ENCODE measurements at regions not wholly inside any gene's neighbourhood (a gene's known extent, or its start where the extent isn't known, plus 50 kb on each side); places are given as distances from the start of the nearest gene placed in this dataset.

- TF ChIP-seq BACH2 (CRISPR knock-in tag; IDR thresholded peaks at IDR 0.05; ENCODE audit: borderline replicate concordance), result no peak
- no peak for TF ChIP-seq GLIS3 (CRISPR knock-in tag; IDR thresholded peaks at IDR 0.05)
- TF ChIP-seq TCF4 (CRISPR knock-in tag; IDR thresholded peaks at IDR 0.05; ENCODE audit: borderline replicate concordance), result no peak
- no peak for TF ChIP-seq POU6F1 (CRISPR knock-in tag; IDR thresholded peaks at IDR 0.05; ENCODE audit: borderline replicate concordance, low read depth)
- TF ChIP-seq PPARA (CRISPR knock-in tag; IDR thresholded peaks at IDR 0.05; ENCODE audit: borderline replicate concordance), result no peak
- no peak for TF ChIP-seq SNAI2 (CRISPR knock-in tag; IDR thresholded peaks at IDR 0.05)
- no peak for TF ChIP-seq CSDC2 (CRISPR knock-in tag; IDR thresholded peaks at IDR 0.05)
- no peak for TF ChIP-seq OSR1 (CRISPR knock-in tag; IDR thresholded peaks at IDR 0.05)
- no peak for TF ChIP-seq ESRRG (CRISPR knock-in tag; IDR thresholded peaks at IDR 0.05)
- TF ChIP-seq ZFP3 (CRISPR knock-in tag; IDR thresholded peaks at IDR 0.05), result no peak
- TF ChIP-seq PATZ1 (CRISPR knock-in tag; IDR thresholded peaks at IDR 0.05; ENCODE audit: borderline replicate concordance), result no peak
- no peak for TF ChIP-seq ZFP30 (CRISPR knock-in tag; IDR thresholded peaks at IDR 0.05)
- no peak for TF ChIP-seq ZC3H10 (CRISPR knock-in tag; IDR thresholded peaks at IDR 0.05)
- TF ChIP-seq TOX (CRISPR knock-in tag; IDR thresholded peaks at IDR 0.05; ENCODE audit: borderline replicate concordance), result no peak
- no peak for TF ChIP-seq ARNTL (CRISPR knock-in tag; IDR thresholded peaks at IDR 0.05; ENCODE audit: borderline replicate concordance, low read depth)
- no peak for TF ChIP-seq RARB (CRISPR knock-in tag; IDR thresholded peaks at IDR 0.05)
- no peak for TF ChIP-seq CREB5 (CRISPR knock-in tag; IDR thresholded peaks at IDR 0.05; ENCODE audit: low read depth)
- TF ChIP-seq ZNF565 (CRISPR knock-in tag; conservative IDR thresholded peaks at IDR 0.05; ENCODE audit: low read depth), result no peak
- TF ChIP-seq ZNF8 (CRISPR knock-in tag; IDR thresholded peaks at IDR 0.05), result no peak
- no peak for ATAC-seq
Observed at GRCh38 chr13:48154671-48155070, 59.8 kb upstream of the MED4 start.

GRCh38 chr13:48153186-48153585, 58.3 kb upstream of the MED4 start:
- TF ChIP-seq ZFP3 (CRISPR knock-in tag; IDR thresholded peaks at IDR 0.05) (no peak), GLIS3 (CRISPR knock-in tag; IDR thresholded peaks at IDR 0.05) (no peak), ZNF8 (CRISPR knock-in tag; IDR thresholded peaks at IDR 0.05) (no peak), ZNF565 (CRISPR knock-in tag; conservative IDR thresholded peaks at IDR 0.05; ENCODE audit: low read depth) (no peak), TOX (CRISPR knock-in tag; IDR thresholded peaks at IDR 0.05; ENCODE audit: borderline replicate concordance) (no peak), PATZ1 (CRISPR knock-in tag; IDR thresholded peaks at IDR 0.05; ENCODE audit: borderline replicate concordance) (no peak), SNAI2 (CRISPR knock-in tag; IDR thresholded peaks at IDR 0.05) (no peak), ESRRG (CRISPR knock-in tag; IDR thresholded peaks at IDR 0.05) (no peak), ZC3H10 (CRISPR knock-in tag; IDR thresholded peaks at IDR 0.05) (no peak), POU6F1 (CRISPR knock-in tag; IDR thresholded peaks at IDR 0.05; ENCODE audit: borderline replicate concordance, low read depth) (no peak), PPARA (CRISPR knock-in tag; IDR thresholded peaks at IDR 0.05; ENCODE audit: borderline replicate concordance) (no peak), ARNTL (CRISPR knock-in tag; IDR thresholded peaks at IDR 0.05; ENCODE audit: borderline replicate concordance, low read depth) (no peak), ISL1 (CRISPR knock-in tag; IDR thresholded peaks at IDR 0.05) (no peak)
- ATAC-seq, result no peak

All from SK-N-SH treated with all-trans-retinoic acid at 6 μM for 48 hours (cell line).